WTC11 (cell line): ENCODE measurements at regions not wholly inside any gene's neighbourhood (a gene's known extent, or its start where the extent isn't known, plus 50 kb on each side); places are given as distances from the start of the nearest gene placed in this dataset.

Source experiments
- ATAC-seq: fragments of 200-7000 bp; cut with Tn5 transposase; 2 replicates; pipeline ENCODE4 v1.10.0; 2021; ENCODE audit warnings: mild to moderate bottlenecking, moderate library complexity
- CTCF ChIA-PET: fragments of 300-600 bp; sonication (Branson Sonifier 250); formaldehyde crosslinking; loops from one replicate; lab custom pipeline; 2021; ENCODE audit warnings: antibody characterized with exemption; lab: Charles Lee
- POLR2A ChIA-PET: fragments of 350-600 bp; sonication (Branson Sonifier 250); formaldehyde crosslinking; loops from one replicate; lab custom pipeline; 2021; ENCODE audit warnings: antibody characterized with exemption; lab: Charles Lee
- DNase-seq: peaks from one replicate; pipeline ENCODE4 v3.0.0; 2021; ENCODE audit warnings: low spot score
- H3K27ac Mint-ChIP-seq: 2 replicates; pipeline ENCODE4 v1.8.0; 2021; ENCODE audit warnings: mixed read lengths
- H3K27me3 Mint-ChIP-seq: 2 replicates; pipeline ENCODE4 v1.8.0; 2021; ENCODE audit warnings: low read depth, mild to moderate bottlenecking, moderate library complexity, mixed read lengths
- H3K36me3 Mint-ChIP-seq: 2 replicates; pipeline ENCODE4 v1.8.0; 2021; ENCODE audit warnings: mixed read lengths
- H3K4me1 Mint-ChIP-seq: 2 replicates; pipeline ENCODE4 v1.8.0; 2022; ENCODE audit warnings: mixed read lengths
- H3K4me3 Mint-ChIP-seq: 2 replicates; pipeline ENCODE4 v1.8.0; 2021; ENCODE audit warnings: mild to moderate bottlenecking, moderate library complexity, mixed read lengths
- H3K9me3 Mint-ChIP-seq: 2 replicates; pipeline ENCODE4 v1.8.0; 2021; ENCODE audit warnings: mixed read lengths
- CBFB ChIP-seq: sonication (generic); formaldehyde crosslinking; IDR thresholded peaks from 2 replicates; pipeline ENCODE4 v1.8.1; 2022; ENCODE audit warnings: mild to moderate bottlenecking, low read depth, missing genetic modification reagents
- CTCF ChIP-seq: fragments of 200-600 bp; IDR thresholded peaks from 2 replicates; pipeline ENCODE4 v1.8.0; 2022; ENCODE audit warnings: antibody characterized with exemption
- E2F1 ChIP-seq: sonication (generic); formaldehyde crosslinking; IDR thresholded peaks from 2 replicates; pipeline ENCODE4 v1.8.0; 2022; ENCODE audit warnings: mild to moderate bottlenecking, missing genetic modification reagents
- FOXJ3 ChIP-seq: sonication (generic); formaldehyde crosslinking; IDR thresholded peaks from 2 replicates; pipeline ENCODE4 v1.9.0; 2021; ENCODE audit warnings: missing genetic modification reagents, mild to moderate bottlenecking, borderline replicate concordance
- FOXK1 ChIP-seq: sonication (generic); formaldehyde crosslinking; IDR thresholded peaks from 2 replicates; pipeline ENCODE4 v1.8.0; 2022; ENCODE audit warnings: mild to moderate bottlenecking, moderate library complexity, missing genetic modification reagents
- GABPB1 ChIP-seq: sonication (generic); formaldehyde crosslinking; IDR thresholded peaks from 2 replicates; pipeline ENCODE4 v1.8.1; 2023; ENCODE audit warnings: mild to moderate bottlenecking, missing genetic modification reagents
- GTF2I ChIP-seq: fragments of 250-450 bp; sonication (Bioruptor Pico); conservative IDR thresholded peaks from 2 replicates; pipeline ENCODE4 v1.4.0; 2021; ENCODE audit warnings: mild to moderate bottlenecking
- IRF2 ChIP-seq: sonication (generic); formaldehyde crosslinking; IDR thresholded peaks from 2 replicates; pipeline ENCODE4 v1.8.0; 2022; ENCODE audit warnings: low read depth, missing genetic modification reagents, borderline replicate concordance
- KAT7 ChIP-seq: sonication (generic); formaldehyde crosslinking; IDR thresholded peaks from 2 replicates; pipeline ENCODE4 v1.8.1; 2023; ENCODE audit warnings: missing genetic modification reagents, mild to moderate bottlenecking, borderline replicate concordance
- NFATC4 ChIP-seq: fragments of 250-450 bp; sonication (Bioruptor Pico); IDR thresholded peaks from 2 replicates; pipeline ENCODE4 v1.9.0; 2021; ENCODE audit warnings: mild to moderate bottlenecking
- NFE2L1 ChIP-seq: sonication (generic); formaldehyde crosslinking; IDR thresholded peaks from 2 replicates; pipeline ENCODE4 v1.8.1; 2023; ENCODE audit warnings: missing genetic modification reagents
- RELA ChIP-seq: sonication (generic); formaldehyde crosslinking; IDR thresholded peaks from 2 replicates; pipeline ENCODE4 v1.8.1; 2022; ENCODE audit warnings: missing genetic modification reagents, mild to moderate bottlenecking, borderline replicate concordance
- SMAD4 ChIP-seq: sonication (generic); formaldehyde crosslinking; IDR thresholded peaks from 2 replicates; pipeline ENCODE4 v1.8.0; 2022; ENCODE audit warnings: mild to moderate bottlenecking, missing genetic modification reagents
- ZBTB43 ChIP-seq: sonication (generic); formaldehyde crosslinking; IDR thresholded peaks from 2 replicates; pipeline ENCODE4 v1.8.1; 2023; ENCODE audit warnings: mild to moderate bottlenecking, missing genetic modification reagents
- ZNF121 ChIP-seq: sonication (generic); formaldehyde crosslinking; IDR thresholded peaks from 2 replicates; pipeline ENCODE4 v1.8.0; 2023; ENCODE audit warnings: missing genetic modification reagents
- ZNF232 ChIP-seq: sonication (generic); formaldehyde crosslinking; IDR thresholded peaks from 2 replicates; pipeline ENCODE4 v1.8.0; 2022; ENCODE audit warnings: mild to moderate bottlenecking, missing genetic modification reagents
- ZNF263 ChIP-seq: sonication (generic); formaldehyde crosslinking; IDR thresholded peaks from 2 replicates; pipeline ENCODE4 v1.8.1; 2022; ENCODE audit warnings: low read depth, mild to moderate bottlenecking, moderate library complexity, missing genetic modification reagents
- ZNF425 ChIP-seq: fragments of 250-450 bp; sonication (Bioruptor Pico); conservative IDR thresholded peaks from 2 replicates; pipeline ENCODE4 v1.9.0; 2021; ENCODE audit warnings: mild to moderate bottlenecking
- TF ChIP-seq, protein P1 (sequence below): sonication (generic); formaldehyde crosslinking; conservative IDR thresholded peaks from 2 replicates; pipeline ENCODE4 v1.8.1; 2023; ENCODE audit warnings: mild to moderate bottlenecking, low read depth, missing genetic modification reagents, moderate library complexity
- TF ChIP-seq, protein P2 (sequence below): sonication (generic); formaldehyde crosslinking; IDR thresholded peaks from 2 replicates; pipeline ENCODE4 v1.8.0; 2022; ENCODE audit warnings: missing genetic modification reagents

DNA sequence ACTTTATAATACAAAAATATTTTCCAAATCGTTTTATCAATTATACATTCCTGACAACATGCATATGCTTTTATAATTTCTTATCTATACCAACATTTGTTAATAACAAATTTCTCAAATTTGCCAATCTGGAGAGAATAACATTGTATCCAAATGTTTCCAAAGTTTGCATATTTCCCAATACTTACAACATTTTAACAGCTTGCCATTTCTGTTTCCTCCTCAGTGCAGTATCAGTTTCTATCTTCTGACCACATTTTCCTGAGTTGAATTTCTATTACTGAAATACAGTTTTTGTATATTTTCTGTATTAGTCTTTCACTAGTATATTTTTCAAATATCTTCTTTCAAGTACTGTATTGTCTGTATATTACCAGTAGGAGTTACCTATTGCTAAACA lies 1594.3 kb downstream of the PLA2G4A start:
- Mint-ChIP-seq H3K4me1 (no peaks in the 10 kb centered on the region), H3K9me3 (no peaks in the 10 kb centered on the region), H3K4me3 (no peak overlapping the region), H3K27me3 (no peaks in the 10 kb centered on the region), H3K27ac (no peak overlapping the region), H3K36me3 (no peaks in the 10 kb centered on the region)
- DNase-seq (no peak), ATAC-seq (no peak)
- ChIA-PET POLR2A (no interaction called here), CTCF (interaction anchor here (0.7 kb wide), 1 partner anchor 41 kb away, joined by 3 read pairs; no protein-coding TSS in a partner anchor)
- TF ChIP-seq KAT7 (CRISPR knock-in tag) = no peak
- TF ChIP-seq RELA (CRISPR knock-in tag) = no peak
- TF ChIP-seq ZNF121 = no peak
- TF ChIP-seq ZNF263 (CRISPR knock-in tag) = no peak
- TF ChIP-seq IRF2 (CRISPR knock-in tag) = no peak
- no peak for TF ChIP-seq FOXJ3 (CRISPR knock-in tag)
- TF ChIP-seq CBFB (CRISPR knock-in tag) = no peak

- POLR2A ChIA-PET = no interaction called here
- ATAC-seq = no peak
- no peaks in the 10 kb centered on the region for H3K27me3 Mint-ChIP-seq
- CTCF ChIA-PET = no interaction called here
- H3K4me1 Mint-ChIP-seq = no peaks in the 10 kb centered on the region
- no peak overlapping the region for H3K4me3 Mint-ChIP-seq
- DNase-seq = no peak
- no peak overlapping the region for H3K27ac Mint-ChIP-seq
- no peaks in the 10 kb centered on the region for H3K36me3 Mint-ChIP-seq
- no peaks in the 10 kb centered on the region for H3K9me3 Mint-ChIP-seq
- no peak for TF ChIP-seq FOXK1 (CRISPR knock-in tag)
- TF ChIP-seq GABPB1 (CRISPR knock-in tag) = no peak
- TF ChIP-seq, protein P1, sequence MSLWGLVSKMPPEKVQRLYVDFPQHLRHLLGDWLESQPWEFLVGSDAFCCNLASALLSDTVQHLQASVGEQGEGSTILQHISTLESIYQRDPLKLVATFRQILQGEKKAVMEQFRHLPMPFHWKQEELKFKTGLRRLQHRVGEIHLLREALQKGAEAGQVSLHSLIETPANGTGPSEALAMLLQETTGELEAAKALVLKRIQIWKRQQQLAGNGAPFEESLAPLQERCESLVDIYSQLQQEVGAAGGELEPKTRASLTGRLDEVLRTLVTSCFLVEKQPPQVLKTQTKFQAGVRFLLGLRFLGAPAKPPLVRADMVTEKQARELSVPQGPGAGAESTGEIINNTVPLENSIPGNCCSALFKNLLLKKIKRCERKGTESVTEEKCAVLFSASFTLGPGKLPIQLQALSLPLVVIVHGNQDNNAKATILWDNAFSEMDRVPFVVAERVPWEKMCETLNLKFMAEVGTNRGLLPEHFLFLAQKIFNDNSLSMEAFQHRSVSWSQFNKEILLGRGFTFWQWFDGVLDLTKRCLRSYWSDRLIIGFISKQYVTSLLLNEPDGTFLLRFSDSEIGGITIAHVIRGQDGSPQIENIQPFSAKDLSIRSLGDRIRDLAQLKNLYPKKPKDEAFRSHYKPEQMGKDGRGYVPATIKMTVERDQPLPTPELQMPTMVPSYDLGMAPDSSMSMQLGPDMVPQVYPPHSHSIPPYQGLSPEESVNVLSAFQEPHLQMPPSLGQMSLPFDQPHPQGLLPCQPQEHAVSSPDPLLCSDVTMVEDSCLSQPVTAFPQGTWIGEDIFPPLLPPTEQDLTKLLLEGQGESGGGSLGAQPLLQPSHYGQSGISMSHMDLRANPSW (CRISPR knock-in tag) = no peak
- TF ChIP-seq, protein P2, sequence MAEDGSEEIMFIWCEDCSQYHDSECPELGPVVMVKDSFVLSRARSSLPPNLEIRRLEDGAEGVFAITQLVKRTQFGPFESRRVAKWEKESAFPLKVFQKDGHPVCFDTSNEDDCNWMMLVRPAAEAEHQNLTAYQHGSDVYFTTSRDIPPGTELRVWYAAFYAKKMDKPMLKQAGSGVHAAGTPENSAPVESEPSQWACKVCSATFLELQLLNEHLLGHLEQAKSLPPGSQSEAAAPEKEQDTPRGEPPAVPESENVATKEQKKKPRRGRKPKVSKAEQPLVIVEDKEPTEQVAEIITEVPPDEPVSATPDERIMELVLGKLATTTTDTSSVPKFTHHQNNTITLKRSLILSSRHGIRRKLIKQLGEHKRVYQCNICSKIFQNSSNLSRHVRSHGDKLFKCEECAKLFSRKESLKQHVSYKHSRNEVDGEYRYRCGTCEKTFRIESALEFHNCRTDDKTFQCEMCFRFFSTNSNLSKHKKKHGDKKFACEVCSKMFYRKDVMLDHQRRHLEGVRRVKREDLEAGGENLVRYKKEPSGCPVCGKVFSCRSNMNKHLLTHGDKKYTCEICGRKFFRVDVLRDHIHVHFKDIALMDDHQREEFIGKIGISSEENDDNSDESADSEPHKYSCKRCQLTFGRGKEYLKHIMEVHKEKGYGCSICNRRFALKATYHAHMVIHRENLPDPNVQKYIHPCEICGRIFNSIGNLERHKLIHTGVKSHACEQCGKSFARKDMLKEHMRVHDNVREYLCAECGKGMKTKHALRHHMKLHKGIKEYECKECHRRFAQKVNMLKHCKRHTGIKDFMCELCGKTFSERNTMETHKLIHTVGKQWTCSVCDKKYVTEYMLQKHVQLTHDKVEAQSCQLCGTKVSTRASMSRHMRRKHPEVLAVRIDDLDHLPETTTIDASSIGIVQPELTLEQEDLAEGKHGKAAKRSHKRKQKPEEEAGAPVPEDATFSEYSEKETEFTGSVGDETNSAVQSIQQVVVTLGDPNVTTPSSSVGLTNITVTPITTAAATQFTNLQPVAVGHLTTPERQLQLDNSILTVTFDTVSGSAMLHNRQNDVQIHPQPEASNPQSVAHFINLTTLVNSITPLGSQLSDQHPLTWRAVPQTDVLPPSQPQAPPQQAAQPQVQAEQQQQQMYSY = no peak
- TF ChIP-seq CTCF = no peak
- no peak for TF ChIP-seq CBFB (CRISPR knock-in tag)
- no peak for TF ChIP-seq SMAD4 (CRISPR knock-in tag)
- TF ChIP-seq NFE2L1 (CRISPR knock-in tag) = no peak
- TF ChIP-seq E2F1 (CRISPR knock-in tag) = no peak
- TF ChIP-seq ZNF425 (CRISPR knock-in tag) = no peak
- TF ChIP-seq GTF2I = no peak
- no peak for TF ChIP-seq NFATC4
- no peak for TF ChIP-seq ZNF232 (CRISPR knock-in tag)
- no peak for TF ChIP-seq ZBTB43 (CRISPR knock-in tag)
Measured at GRCh38 chr1:188424176-188424575, 1595.4 kb downstream of the PLA2G4A start.
